SIG-M5 treated with dmso at 0.1 percent for 504 hours (cell line): ENCODE measurements at regions not wholly inside any gene's neighbourhood (a gene's known extent, or its start where the extent isn't known, plus 50 kb on each side); places are given as distances from the start of the nearest gene placed in this dataset.

ENCODE experiments used
- DNase-seq: peaks from one replicate; lab custom pipeline; 2025; ENCODE audit not compliant: unreplicated experiment; lab: John Stamatoyannopoulos, UW

- DNase-seq: no peak
Measured at GRCh38 chr2:15790326-15790725, 150.0 kb upstream of the MYCN start.

- no peak for DNase-seq
Measured at GRCh38 chr2:15790838-15791237, 149.5 kb upstream of the MYCN start.

- no peak for DNase-seq
Measured at GRCh38 chr2:15791294-15791693, 149.1 kb upstream of the MYCN start.

- no peak for DNase-seq
Measured at GRCh38 chr2:15792331-15792730, 148.0 kb upstream of the MYCN start.

GRCh38 chr2:15793078-15793913 is 147.1 kb upstream of the MYCN start:
- no peak for DNase-seq

GRCh38 chr2:15793978-15794377 is 146.4 kb upstream of the MYCN start:
- no peak for DNase-seq

GRCh38 chr2:15794608-15795134 is 145.7 kb upstream of the MYCN start:
- no peak for DNase-seq

GRCh38 chr2:15795426-15795825 is 144.9 kb upstream of the MYCN start:
- no peak for DNase-seq

- no peak for DNase-seq
Measured at GRCh38 chr2:15796167-15796942, 144.0 kb upstream of the MYCN start.

- peak; percentile 6 for DNase-seq
Measured at GRCh38 chr2:15797231-15797938, 143.0 kb upstream of the MYCN start.

GRCh38 chr2:15797939-15798281 is 142.4 kb upstream of the MYCN start:
- DNase-seq: no peak

- DNase-seq: no peak
Measured at GRCh38 chr2:15798701-15799431, 141.5 kb upstream of the MYCN start.

GRCh38 chr2:15799432-15799827 is 140.9 kb upstream of the MYCN start:
- peak; percentile 6 for DNase-seq

GRCh38 chr2:15800495-15801329 is 139.6 kb upstream of the MYCN start:
- DNase-seq: no peak

- no peak for DNase-seq
Measured at GRCh38 chr2:15801439-15801838, 138.9 kb upstream of the MYCN start.

- no peak for DNase-seq
Measured at GRCh38 chr2:15801904-15802303, 138.4 kb upstream of the MYCN start.

- DNase-seq: no peak
Measured at GRCh38 chr2:15802657-15803542, 137.4 kb upstream of the MYCN start.

- no peak for DNase-seq
Measured at GRCh38 chr2:15803543-15804245, 136.7 kb upstream of the MYCN start.
